Endodermal cell (in vitro differentiated cells): ENCODE measurements at regions not wholly inside any gene's neighbourhood (a gene's known extent, or its start where the extent isn't known, plus 50 kb on each side); places are given as distances from the start of the nearest gene placed in this dataset.

ENCODE experiments used
- DNase-seq: peaks from one replicate; pipeline ENCODE4 v3.0.0-alpha.2; 2017
- H3K27ac ChIP-seq: 2 replicates; pipeline ENCODE4 v1.5.1; 2013; ENCODE audit warnings: mild to moderate bottlenecking, low read depth, low read length, moderate library complexity
- H3K27me3 ChIP-seq: 2 replicates; pipeline ENCODE4 v1.6.1; 2013; ENCODE audit warnings: mild to moderate bottlenecking, low read length, moderate library complexity; ENCODE audit not compliant: insufficient read depth, control insufficient read depth, poor library complexity, severe bottlenecking
- H3K36me3 ChIP-seq: 2 replicates; pipeline ENCODE4 v1.7.0; 2013; ENCODE audit warnings: mild to moderate bottlenecking, low read length, moderate library complexity; ENCODE audit not compliant: control insufficient read depth, insufficient read depth
- H3K4me1 ChIP-seq: one replicate; pipeline ENCODE4 v1.7.0; 2013; ENCODE audit warnings: low read length; ENCODE audit not compliant: control insufficient read depth, insufficient read depth
- H3K4me3 ChIP-seq: 2 replicates; pipeline ENCODE4 v1.5.1; 2013; ENCODE audit warnings: mild to moderate bottlenecking, low read length, moderate library complexity
- H3K9ac ChIP-seq: 2 replicates; pipeline ENCODE4 v1.6.1; 2013; ENCODE audit warnings: mild to moderate bottlenecking, low read length, moderate library complexity; ENCODE audit not compliant: poor library complexity, severe bottlenecking; ENCODE audit errors: extremely low read depth
- H3K9me3 ChIP-seq: 2 replicates; pipeline ENCODE4 v1.6.1; 2013; ENCODE audit warnings: mild to moderate bottlenecking, low read length, moderate library complexity; ENCODE audit not compliant: control insufficient read depth
- H3K27ac Mint-ChIP-seq: 2 replicates; pipeline ENCODE4 v1.8.0; 2020; ENCODE audit warnings: mixed read lengths
- H3K27me3 Mint-ChIP-seq: 2 replicates; pipeline ENCODE4 v1.8.0; 2021; ENCODE audit warnings: mild to moderate bottlenecking, mixed read lengths; ENCODE audit not compliant: insufficient read depth
- H3K36me3 Mint-ChIP-seq: 2 replicates; pipeline ENCODE4 v1.8.0; 2020; ENCODE audit warnings: low read depth, mixed read lengths
- H3K4me1 Mint-ChIP-seq: 2 replicates; pipeline ENCODE4 v1.8.0; 2020; ENCODE audit warnings: mixed read lengths
- H3K4me3 Mint-ChIP-seq: 2 replicates; pipeline ENCODE4 v1.8.0; 2020; ENCODE audit warnings: mild to moderate bottlenecking, moderate library complexity, mixed read lengths
- H3K9me3 Mint-ChIP-seq: 2 replicates; pipeline ENCODE4 v1.8.0; 2020; ENCODE audit warnings: mild to moderate bottlenecking, mixed read lengths
- WGBS, 2 experiments: methylation state at CpG; one replicate each; pipeline versions ENCODE4 v1.1.5 to v1.1.7; 2013; ENCODE audit warnings: missing lambda C conversion rate in 2 of 2, mixed read lengths in 1 of 2; ENCODE audit not compliant: insufficient coverage in 1 of 2, insufficient read length in 1 of 2; 5-methylcytosine and 5-hydroxymethylcytosine counted together
- TF ChIP-seq, protein P1 (sequence below): fragments of 200-600 bp; sonication (generic); conservative IDR thresholded peaks from 2 replicates; pipeline ENCODE4 v1.5.0; 2021; ENCODE audit warnings: antibody characterized with exemption, mild to moderate bottlenecking

DNA sequence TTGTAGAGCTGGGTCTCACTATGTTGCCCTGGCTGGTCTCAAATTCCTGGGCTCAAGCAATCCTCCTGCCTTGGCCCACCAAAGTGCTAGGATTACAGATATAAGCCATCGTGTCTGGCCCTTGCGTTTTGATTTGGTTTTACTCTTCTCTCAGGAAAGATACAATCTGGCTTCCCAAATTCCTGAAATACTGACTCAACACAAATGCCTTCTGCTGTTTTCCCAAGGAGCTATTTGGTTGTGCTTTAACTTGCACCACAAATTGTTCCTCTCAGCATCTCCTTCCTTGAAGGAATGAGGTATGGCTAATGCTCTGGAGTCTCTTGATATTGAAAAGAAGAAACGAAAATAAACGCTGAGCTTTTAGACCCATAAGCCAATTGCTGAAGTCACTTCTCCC is 110.0 kb upstream of the PAX6 start:
- Mint-ChIP-seq H3K27ac (no peak overlapping the region), H3K36me3 (no peaks in the 10 kb centered on the region), H3K4me1 (peaks cover 25% of the 10 kb centered on the region), H3K4me3 (no peak overlapping the region), H3K27me3 (peaks cover 3% of the 10 kb centered on the region), H3K9me3 (peaks cover 8% of the 10 kb centered on the region)
- 71 to 74% methylated on average over 4 of the region's 4 CpGs for WGBS, 2 experiments
- H3K4me1 ChIP-seq, result peaks cover 12% of the 10 kb centered on the region
- peaks cover 13% of the 10 kb centered on the region for H3K9me3 ChIP-seq
- no peak for DNase-seq
- no peak overlapping the region for H3K4me3 ChIP-seq
- H3K27ac ChIP-seq, result no peak overlapping the region
- TF ChIP-seq, protein P1, sequence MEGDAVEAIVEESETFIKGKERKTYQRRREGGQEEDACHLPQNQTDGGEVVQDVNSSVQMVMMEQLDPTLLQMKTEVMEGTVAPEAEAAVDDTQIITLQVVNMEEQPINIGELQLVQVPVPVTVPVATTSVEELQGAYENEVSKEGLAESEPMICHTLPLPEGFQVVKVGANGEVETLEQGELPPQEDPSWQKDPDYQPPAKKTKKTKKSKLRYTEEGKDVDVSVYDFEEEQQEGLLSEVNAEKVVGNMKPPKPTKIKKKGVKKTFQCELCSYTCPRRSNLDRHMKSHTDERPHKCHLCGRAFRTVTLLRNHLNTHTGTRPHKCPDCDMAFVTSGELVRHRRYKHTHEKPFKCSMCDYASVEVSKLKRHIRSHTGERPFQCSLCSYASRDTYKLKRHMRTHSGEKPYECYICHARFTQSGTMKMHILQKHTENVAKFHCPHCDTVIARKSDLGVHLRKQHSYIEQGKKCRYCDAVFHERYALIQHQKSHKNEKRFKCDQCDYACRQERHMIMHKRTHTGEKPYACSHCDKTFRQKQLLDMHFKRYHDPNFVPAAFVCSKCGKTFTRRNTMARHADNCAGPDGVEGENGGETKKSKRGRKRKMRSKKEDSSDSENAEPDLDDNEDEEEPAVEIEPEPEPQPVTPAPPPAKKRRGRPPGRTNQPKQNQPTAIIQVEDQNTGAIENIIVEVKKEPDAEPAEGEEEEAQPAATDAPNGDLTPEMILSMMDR, result no peak
- H3K9ac ChIP-seq, result no peak overlapping the region
- no peaks in the 10 kb centered on the region for H3K36me3 ChIP-seq
- no peaks in the 10 kb centered on the region for H3K27me3 ChIP-seq

DNA sequence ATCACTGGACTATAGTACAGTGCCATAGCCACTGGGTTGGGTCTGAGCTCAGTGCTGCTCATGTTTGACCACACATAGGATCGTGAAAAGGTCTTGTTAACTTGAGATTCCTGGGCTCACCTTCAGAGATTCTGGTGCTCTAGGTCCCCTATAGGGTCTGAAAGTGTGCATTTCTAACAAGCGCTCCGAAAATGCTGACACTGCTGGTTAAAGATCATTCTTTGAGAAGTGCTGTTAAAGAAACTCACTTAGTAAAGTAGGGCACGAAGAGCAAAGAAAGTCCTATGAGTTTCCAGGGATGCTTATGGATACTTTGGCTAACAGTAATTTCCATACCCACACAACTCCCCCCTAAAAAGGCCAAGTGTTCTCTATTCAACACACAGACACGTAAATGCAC is 108.1 kb upstream of the PAX6 start:
- Histone ChIP-seq H3K27me3 (no peaks in the 10 kb centered on the region), H3K36me3 (no peaks in the 10 kb centered on the region), H3K27ac (no peak overlapping the region), H3K9ac (no peak overlapping the region), H3K9me3 (peaks cover 6% of the 10 kb centered on the region), H3K4me3 (no peak overlapping the region), H3K4me1 (peaks cover 9% of the 10 kb centered on the region)
- 88 to 93% methylated on average over 4 to 5 of the region's 5 CpGs for WGBS, 2 experiments
- TF ChIP-seq, protein P1, result no peak
- H3K27me3 Mint-ChIP-seq, result peaks cover 15% of the 10 kb centered on the region
- H3K36me3 Mint-ChIP-seq, result no peaks in the 10 kb centered on the region
- H3K4me1 Mint-ChIP-seq, result peaks cover 23% of the 10 kb centered on the region
- no peak for DNase-seq
- no peak overlapping the region for H3K27ac Mint-ChIP-seq
- H3K4me3 Mint-ChIP-seq, result no peak overlapping the region
- H3K9me3 Mint-ChIP-seq, result no peaks in the 10 kb centered on the region

DNA sequence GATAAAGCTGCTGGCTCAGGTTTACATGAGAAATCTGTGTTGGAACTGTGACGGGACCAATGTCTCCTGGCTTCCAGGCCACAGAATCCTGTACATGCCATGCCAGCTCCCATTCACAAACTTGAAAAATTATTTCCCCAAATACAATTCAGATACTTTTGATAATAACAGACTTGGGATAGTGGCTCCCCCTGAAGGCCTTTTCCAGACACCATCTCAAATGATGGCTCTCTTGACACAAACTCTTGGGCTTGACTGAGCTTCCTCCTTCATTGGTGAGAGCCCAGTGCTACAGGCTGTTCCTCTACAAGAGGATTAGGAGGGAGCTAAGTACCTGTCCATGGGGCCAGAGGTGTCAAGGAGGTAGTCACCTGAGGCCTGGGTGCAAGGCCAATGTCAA is 104.7 kb upstream of the PAX6 start:
- Mint-ChIP-seq H3K27me3 (peaks cover 33% of the 10 kb centered on the region), H3K9me3 (no peaks in the 10 kb centered on the region), H3K27ac (no peak overlapping the region), H3K4me3 (no peak overlapping the region), H3K4me1 (peaks cover 1% of the 10 kb centered on the region), H3K36me3 (no peaks in the 10 kb centered on the region)
- Histone ChIP-seq H3K4me1 (peaks cover under 1% of the 10 kb centered on the region), H3K27ac (no peak overlapping the region), H3K27me3 (no peaks in the 10 kb centered on the region), H3K9me3 (peaks cover 6% of the 10 kb centered on the region), H3K36me3 (no peaks in the 10 kb centered on the region), H3K4me3 (no peak overlapping the region), H3K9ac (no peak overlapping the region)
- TF ChIP-seq, protein P1, result peak; percentile 44
- DNase-seq, result no peak
- WGBS, 2 experiments, result 100% methylated on average over 1 of the region's 1 CpG
